H54 (cell line): ENCODE measurements at regions not wholly inside any gene's neighbourhood (a gene's known extent, or its start where the extent isn't known, plus 50 kb on each side); places are given as distances from the start of the nearest gene placed in this dataset.

Source experiments
- DNase-seq: peaks from one replicate; pipeline ENCODE4 v3.0.0; 2011; ENCODE audit warnings: low spot score, mixed read lengths; ENCODE audit not compliant: insufficient read length
- FAIRE-seq: peaks from 3 replicates; lab custom pipeline; 2011; peaks lifted over from hg19 to GRCh38; lab: Jason Lieb, UNC
- POLR2A ChIP-seq: IDR thresholded peaks from 2 replicates; pipeline ENCODE4 v1.6.1; 2011; ENCODE audit warnings: low read depth, mild to moderate bottlenecking, low read length

DNA sequence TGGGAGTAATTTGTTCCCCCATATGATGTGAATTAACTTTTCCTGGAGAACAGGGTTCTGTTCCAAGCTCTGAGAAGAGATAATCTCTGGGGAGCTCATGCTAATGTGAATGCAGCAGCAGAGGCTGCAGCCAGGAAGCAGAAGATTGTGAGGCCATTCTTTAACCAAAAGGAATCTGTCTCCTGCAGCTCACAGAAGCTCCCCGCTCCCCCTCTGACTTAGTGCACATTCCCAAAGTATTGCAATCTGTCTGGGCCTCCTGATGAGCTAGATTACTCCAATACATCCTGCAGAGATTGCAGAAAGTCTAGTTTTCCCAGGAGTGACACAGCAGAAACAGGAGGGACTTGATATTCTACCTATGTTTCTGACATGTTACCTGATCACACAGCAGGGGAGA is 420.6 kb upstream of the FAT3 start:
- FAIRE-seq, result no peak
- TF ChIP-seq POLR2A, result no peak
- DNase-seq, result no peak

DNA sequence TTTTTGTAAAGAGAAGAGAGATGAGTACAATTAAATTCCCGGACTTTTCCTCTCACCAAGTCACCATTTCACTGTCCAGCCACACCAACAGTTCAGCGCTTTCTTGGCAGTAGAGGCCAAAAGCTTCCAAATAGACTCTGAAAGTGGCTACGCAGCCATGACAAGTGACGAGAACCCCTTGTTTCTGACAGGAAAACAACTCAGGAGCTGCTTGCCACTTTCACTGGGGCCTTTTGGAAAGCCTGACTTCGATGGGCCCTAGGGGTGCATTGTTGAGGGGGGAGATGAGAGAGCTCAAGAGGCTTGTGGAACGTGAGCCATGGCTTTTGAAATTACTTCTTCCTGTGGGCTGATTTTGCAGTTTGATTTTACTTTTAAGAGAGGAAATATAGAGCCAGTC is 422.1 kb upstream of the FAT3 start:
- no peak for FAIRE-seq
- no peak for TF ChIP-seq POLR2A
- DNase-seq, result no peak

DNA sequence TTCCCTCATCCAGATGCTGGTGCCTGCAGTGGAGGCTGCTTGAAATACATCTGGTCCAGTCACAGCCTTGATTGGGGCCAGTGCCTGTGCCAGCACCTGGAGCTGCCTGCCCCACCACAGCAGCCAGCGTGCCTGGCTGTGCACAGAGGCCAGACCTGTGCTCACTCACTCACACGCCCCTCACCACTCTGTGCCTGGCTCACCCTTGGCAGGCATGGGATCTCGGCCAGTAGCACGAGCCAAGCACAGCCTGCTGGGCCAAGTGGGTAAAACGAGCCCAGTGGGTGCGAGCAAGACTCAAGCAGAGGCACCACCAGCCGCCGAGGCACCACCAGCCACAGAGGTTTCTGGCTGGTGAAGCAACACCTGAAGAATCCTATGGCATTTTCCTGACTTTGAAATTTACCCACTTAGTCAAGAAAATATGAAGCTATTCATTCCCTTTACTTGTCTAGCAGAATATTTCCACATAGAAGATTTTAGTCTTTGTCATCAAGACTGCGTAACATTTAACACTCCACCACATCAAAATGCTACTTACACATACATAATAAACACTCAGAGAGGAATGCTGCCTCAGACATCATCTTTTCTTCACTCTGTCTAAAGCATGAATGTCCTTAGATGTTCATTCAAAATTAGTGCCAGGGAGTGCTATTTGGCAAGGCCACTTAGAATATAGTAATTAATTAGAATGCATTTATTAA is 424.3 kb upstream of the FAT3 start:
- DNase-seq (no peak), FAIRE-seq (no peak)
- no peak for TF ChIP-seq POLR2A

DNA sequence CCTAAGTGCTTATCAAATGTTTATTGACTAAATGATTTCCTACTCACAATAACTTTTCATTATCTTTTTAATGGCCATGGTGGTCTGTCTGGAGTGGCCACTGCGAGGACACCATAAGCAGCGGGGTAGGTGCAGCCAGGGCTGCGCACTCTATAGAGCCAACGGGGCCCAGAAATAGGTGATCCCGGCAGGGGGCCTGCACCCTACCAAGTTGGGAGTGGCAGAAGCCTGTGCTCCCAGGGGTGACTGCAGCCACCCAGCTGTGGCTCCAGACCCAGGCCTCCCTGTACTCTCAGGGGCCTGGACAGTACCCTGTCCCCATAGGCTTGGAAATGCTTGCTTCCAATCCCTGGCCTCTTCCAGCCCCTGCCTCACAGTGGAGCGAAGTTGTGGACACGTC is 426.4 kb upstream of the FAT3 start:
- no peak for DNase-seq
- no peak for TF ChIP-seq POLR2A
- no peak for FAIRE-seq

DNA sequence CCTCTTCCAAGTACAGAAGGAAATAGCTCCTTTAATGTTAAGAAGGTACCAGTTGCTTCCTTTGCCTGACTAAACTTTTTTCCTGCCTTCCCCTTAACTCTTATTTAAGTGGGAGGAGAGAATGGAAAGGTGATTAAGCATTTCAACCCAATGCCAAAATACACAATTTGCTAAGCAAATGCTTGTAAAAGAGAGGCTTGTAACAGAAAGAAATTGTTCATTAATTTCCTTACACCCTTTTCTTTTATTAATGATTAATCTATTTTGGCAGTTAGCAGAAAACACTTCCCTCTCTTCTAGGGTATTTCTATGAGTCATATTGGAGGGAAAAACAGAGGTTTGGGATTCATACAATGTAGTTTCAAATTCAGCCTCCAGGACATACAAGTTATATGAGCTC is 427.6 kb upstream of the FAT3 start:
- DNase-seq (no peak), FAIRE-seq (no peak)
- TF ChIP-seq POLR2A, result no peak

DNA sequence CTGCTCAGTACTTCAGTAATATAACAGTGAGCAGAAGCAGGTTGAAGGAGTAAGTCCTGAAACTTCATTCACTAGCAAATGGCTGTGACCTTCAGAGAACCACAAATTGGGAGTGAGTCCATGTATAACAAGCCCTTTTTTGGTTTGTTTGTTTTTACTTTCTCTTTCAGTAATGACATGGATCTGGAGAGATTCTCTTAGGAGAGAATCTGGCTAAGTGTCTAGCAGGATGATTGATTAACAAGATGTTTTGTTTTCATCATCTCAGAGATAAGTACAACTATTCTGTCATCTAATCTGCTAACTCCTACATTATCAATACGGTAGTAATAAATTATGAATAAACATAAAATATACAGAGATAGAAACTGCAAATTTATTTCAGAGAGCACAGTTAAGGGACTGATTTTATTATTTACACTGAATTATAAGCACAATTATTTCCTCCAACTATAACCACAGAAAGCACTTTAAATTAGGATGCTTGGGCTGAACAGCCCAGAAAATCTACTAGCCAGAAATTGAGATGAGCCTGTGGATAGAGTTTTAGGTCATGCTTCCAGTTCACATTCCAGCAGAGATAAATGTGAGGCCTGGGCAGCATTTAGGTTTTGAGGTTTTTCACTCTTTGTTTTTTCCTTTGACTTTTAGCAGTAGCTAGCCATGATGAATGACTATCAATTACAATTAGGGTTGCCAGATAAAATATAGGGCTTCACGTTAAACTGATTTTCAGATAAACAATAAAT is 429.3 kb upstream of the FAT3 start:
- TF ChIP-seq POLR2A, result no peak
- FAIRE-seq (no peak), DNase-seq (no peak)

DNA sequence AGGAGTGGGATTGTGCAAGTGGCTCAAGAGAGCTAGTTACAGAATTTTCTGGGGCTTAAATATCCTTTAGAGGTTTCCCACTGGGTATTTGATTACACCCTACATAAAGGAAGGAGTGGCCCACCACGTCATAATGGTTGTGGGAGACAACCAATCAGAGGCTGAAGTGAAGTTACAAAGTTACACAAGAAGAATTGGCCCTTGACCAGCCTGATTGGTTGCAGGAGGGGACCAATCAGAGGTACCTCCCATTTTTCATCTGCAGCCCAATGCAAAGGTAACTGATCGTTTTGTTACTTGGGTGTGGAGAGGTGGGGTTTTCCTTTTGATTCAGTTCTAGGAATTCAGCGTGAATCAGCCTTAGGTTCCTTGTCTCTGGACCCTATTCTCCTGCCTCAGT is 430.5 kb upstream of the FAT3 start:
- DNase-seq, result no peak
- FAIRE-seq, result no peak
- TF ChIP-seq POLR2A, result no peak

DNA sequence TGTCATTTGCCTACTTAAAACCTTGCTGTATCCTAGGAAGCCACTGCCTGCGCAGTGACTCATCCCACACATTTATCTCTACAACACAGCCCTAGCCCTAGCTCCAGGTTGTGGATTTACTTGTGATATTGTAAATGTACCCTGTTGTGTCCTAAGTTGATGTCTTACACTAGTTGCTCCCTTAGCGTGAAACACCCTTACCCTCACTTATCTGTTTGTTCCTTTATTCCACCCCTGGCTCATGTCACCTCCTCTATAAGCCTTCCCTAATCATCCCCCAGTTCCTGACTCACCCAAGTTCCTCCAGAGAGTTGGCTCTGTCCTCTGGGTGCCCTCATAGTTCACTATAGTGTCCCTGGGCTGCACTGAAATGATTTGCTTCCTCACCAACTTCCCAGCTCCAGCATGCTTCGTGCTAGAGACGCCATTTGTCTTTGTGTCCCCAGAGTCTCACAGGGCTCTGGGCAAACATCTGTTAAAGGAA is 431.8 kb upstream of the FAT3 start:
- DNase-seq (no peak), FAIRE-seq (no peak)
- no peak for TF ChIP-seq POLR2A

DNA sequence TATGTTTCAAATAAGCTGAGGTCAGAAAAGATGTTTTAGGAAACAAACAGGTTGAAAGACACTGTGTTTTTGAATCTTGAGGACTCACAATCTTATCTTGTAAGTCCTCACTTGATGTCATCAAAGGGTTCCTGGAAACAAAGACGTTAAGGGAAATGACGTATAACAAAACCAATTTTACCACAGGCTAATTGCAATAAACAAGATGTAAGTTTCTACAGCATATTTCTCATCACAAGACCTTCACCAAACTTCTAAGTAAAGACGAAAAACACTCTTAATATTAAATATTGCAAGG is 433.5 kb upstream of the FAT3 start:
- DNase-seq (no peak), FAIRE-seq (no peak)
- TF ChIP-seq POLR2A, result no peak

DNA sequence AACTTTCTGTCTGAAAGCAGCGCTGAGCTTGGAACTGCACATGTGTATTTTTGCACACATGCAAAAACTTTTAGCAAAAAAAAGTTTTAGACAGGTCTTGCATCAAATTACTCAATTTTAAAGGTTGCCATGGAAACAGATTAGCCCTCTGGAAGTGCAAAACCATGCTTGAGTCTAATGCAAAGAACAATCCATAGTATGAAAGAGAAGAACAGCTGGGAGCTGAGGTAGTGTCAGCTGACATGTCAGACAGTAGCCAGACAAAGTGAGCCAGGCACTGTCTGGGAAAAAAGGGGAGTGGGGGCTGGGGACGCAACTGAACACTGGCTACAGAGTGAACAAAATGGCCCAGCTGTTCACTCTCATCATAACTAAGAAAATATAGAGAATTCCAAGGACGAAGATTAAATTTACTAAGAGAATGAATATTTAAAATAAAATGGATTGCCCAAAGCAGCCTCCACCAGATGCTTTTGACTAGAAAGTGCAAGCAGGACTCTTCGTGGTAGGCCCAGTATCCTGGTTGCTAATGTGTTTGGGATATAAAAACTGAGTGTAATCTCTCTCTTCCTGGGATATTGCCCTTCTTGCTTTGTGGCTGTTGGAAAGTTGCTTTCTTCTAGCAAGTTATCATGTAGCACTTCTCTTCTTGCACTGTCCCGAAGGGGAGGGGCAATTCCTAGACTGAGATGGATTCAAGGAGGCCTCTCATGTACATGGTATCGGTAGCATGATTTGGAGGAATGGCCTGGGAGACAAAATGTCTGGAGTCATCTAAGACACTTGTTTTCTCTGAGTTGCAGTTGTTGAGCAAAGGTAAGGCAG is 434.1 kb upstream of the FAT3 start:
- FAIRE-seq (no peak), DNase-seq (no peak)
- no peak for TF ChIP-seq POLR2A

DNA sequence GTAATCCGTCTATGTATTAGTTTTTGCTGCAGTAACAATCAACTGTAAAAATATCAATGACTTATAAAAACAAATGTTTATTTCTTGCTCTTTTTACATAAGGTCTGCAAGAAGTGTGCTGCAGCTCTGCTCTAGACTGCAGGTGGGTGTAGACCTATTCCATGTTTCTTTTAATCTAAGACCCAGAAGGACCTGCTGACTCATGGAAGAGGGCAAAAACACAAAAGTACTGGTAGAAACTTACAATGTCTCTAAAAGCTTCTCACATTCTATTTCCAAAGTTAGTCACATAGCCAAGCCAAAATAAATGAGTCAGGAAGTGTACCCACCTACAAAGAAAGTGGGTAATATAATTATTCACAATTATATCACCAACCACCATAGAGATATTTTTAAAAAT is 435.9 kb upstream of the FAT3 start:
- FAIRE-seq, result no peak
- DNase-seq, result no peak
- no peak for TF ChIP-seq POLR2A

DNA sequence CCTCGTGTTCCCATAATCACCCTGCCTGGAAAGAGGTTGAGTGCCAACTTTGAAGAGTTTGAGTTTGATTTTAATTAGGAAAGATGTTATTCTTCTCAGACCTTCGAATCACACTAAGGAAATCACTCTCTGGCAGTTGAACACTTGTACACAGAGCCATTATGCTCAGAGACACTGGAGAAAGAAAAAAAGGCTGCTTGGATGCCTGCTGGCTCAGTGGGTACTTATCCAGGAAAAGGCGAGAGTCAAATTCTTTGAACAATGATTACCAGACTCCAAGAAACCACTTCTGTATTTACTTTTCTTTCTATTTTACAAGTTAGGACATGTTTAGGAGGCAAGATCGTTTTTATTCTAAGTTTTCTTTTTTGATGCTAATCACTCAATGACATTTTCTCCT is 438.5 kb upstream of the FAT3 start:
- no peak for DNase-seq
- no peak for FAIRE-seq
- TF ChIP-seq POLR2A, result no peak

DNA sequence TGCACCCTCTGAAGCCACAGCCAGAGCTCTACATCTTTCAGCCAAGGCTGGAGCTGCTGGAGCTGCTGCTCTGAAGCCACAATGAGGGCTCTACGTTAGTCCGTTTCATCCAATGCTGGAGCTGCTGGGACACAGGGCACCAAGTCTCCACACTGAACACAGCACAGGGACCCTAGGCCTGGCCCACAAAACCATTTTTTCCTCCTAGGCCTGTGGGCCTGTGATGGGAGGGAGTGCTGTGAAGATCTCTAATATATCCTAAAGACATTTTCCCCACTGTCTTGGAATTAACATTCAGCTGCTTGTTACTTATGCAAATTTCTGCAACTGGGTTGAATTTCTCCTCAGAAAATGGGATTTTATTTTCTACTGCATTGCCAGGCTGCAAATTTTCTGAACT is 441.4 kb upstream of the FAT3 start:
- TF ChIP-seq POLR2A, result no peak
- no peak for FAIRE-seq
- DNase-seq, result no peak

DNA sequence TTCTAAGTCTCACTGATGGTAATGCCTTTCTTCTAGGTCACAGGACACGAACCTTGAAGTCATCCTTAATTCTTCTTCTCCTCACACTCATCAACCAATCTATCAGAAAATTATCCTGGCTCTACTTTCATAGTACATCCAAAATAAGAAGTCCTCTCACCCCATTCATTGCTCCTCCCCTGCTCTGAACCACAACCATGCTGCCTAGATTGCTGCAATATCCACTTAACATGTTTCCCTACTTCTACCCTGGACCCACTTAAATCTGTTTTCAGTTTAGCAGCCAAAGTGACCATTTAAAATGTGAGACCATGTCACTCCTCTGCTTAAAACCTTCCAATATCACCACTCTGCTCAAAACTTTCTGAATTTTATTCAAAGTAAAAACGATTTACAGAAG is 445.9 kb upstream of the FAT3 start:
- FAIRE-seq, result no peak
- DNase-seq, result no peak
- no peak for TF ChIP-seq POLR2A
